ENCODE measurements at regions not wholly inside any gene's neighbourhood (a gene's known extent, or its start where the extent isn't known, plus 50 kb on each side); places are given as distances from the start of the nearest gene placed in this dataset.

DNA sequence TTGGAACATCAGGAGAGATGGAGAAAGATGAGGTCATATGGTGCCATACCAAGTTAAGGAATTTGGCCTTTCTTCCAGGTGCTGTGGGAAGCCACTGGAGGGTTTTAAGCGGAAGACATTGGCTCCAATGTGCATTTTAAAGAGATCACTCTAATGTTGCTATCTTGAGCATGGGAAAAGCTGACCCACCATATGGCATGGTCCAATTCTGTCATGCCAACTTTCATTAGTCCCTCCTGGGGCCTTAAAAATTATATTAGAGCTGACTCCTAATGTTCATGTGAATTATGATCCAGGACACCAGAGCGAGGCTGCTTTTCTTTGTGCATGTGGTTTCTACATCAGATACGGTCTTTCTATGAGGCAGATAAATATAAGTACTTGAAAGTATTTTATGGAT lies 335.0 kb upstream of the TSHZ2 start:
- TF ChIP-seq, protein P1, sequence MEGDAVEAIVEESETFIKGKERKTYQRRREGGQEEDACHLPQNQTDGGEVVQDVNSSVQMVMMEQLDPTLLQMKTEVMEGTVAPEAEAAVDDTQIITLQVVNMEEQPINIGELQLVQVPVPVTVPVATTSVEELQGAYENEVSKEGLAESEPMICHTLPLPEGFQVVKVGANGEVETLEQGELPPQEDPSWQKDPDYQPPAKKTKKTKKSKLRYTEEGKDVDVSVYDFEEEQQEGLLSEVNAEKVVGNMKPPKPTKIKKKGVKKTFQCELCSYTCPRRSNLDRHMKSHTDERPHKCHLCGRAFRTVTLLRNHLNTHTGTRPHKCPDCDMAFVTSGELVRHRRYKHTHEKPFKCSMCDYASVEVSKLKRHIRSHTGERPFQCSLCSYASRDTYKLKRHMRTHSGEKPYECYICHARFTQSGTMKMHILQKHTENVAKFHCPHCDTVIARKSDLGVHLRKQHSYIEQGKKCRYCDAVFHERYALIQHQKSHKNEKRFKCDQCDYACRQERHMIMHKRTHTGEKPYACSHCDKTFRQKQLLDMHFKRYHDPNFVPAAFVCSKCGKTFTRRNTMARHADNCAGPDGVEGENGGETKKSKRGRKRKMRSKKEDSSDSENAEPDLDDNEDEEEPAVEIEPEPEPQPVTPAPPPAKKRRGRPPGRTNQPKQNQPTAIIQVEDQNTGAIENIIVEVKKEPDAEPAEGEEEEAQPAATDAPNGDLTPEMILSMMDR (IDR thresholded peaks at IDR 0.05 in 2 of 3, conservative IDR thresholded peaks at IDR 0.05 in 1 of 3; ENCODE audit: borderline replicate concordance in 1 of 3, insufficient read depth in 1 of 3, low read depth in 2 of 3, low read length in 2 of 3), result no peak
- TF ChIP-seq POLR2A (IDR thresholded peaks at IDR 0.05; ENCODE audit: borderline replicate concordance, extremely low read depth, insufficient read depth, insufficient read length) (no peak), EZH2phosphoT487 (IDR thresholded peaks at IDR 0.05; ENCODE audit: borderline replicate concordance) (no peak), CEBPB (IDR thresholded peaks at IDR 0.05; ENCODE audit: low read depth) (no peak)
- TF ChIP-seq, protein P2, sequence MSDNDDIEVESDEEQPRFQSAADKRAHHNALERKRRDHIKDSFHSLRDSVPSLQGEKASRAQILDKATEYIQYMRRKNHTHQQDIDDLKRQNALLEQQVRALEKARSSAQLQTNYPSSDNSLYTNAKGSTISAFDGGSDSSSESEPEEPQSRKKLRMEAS (IDR thresholded peaks at IDR 0.05), result no peak

Data from HCT116 (cell line).